ENCODE measurements at regions not wholly inside any gene's neighbourhood (a gene's known extent, or its start where the extent isn't known, plus 50 kb on each side); places are given as distances from the start of the nearest gene placed in this dataset.
"Not testable (repeated sequence)": the region's sequence is repeated elsewhere in the genome, so short reads cannot be mapped to it uniquely, and the experiment has no call there.

- DNase-seq (ENCODE audit: low spot score): no peak
Measured at GRCh38 chrX:101823236-101823635, 108.6 kb downstream of the ZMAT1 start.

DNA sequence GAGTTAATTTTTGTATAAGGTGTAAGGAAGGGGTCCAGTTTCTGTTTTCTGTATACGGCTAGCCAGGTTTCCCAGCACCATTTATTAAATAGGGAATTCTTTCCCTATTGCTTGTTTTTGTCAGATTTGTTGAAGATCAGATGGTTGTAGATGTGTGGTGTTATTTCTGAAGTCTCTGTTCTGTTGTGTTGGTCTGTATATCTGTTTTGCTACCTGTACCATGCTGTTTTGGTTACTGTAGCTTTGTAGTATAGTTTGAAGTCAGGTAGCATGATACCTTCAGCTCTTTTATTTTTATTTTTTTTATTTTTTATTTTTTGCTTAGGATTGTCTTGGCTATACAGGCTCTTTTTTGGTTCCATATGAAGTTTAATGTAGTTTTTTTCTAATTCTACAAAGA, 114.1 kb downstream of the ZMAT1 start:
- DNase-seq (ENCODE audit: low spot score): not testable (repeated sequence)

DNA sequence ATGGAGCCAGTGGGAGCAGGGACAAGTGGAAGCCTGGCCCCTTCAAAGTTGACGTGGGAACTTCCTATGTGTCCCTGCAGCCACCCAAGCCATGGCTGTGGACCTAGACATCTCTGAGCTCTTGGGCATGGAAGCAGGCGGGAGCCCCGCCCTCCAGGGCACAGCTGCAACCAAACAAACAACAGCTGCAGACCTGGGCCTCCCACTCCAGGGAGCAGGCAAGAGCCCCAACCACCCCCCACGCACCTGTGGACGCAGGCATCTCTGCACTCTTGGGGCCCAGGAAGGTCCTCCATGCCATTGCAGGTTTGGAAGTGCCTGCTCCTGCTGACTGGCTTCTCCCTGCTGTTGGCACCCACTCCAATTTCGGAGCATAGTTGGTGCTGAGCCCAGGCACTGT, 118.6 kb downstream of the ZMAT1 start:
- DNase-seq (ENCODE audit: low spot score): no peak

DNA sequence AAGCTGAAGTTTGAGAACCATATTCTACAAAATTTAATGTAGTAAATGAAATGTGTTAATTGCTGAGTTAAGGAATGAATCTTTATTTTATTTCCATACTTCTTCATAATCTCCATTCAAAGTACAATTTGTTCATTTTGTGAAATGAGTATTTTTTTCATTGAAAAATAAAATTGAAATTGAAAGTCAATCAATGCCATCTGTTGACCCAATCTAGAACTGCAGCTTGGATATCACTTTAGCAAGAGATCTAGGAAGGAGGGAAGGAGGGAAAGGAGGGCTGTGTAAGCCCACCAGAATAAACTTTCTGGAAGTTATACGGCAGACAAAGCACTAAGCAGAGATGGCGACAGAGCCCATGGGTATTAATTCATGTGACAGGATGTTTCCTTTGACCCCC, 128.4 kb downstream of the ZMAT1 start:
- DNase-seq (ENCODE audit: low spot score): no peak

DNA sequence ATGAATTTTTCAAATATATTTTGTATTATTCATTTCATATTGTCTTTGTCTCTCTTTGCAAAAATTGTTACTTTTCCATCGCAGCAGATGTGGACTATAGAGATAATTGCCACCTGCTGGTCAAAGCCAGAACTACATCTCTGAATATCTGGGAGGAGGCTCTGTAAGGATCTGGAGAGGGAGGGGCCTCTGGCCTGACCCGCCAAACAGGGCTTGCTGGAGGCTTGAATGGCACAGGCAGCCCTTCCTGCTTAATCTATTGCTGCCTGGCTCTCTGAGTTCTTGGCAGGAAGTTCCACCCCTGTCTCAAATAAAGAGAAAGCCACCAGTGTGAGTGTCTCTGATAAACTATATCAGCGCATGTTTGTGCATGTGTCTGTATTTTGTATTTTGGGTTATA, 132.4 kb downstream of the ZMAT1 start:
- peak; percentile 89 for DNase-seq (ENCODE audit: low spot score)

GRCh38 chrX:101787934-101788333, 128.3 kb upstream of the ARMCX2 start:
- no peak for DNase-seq (ENCODE audit: low spot score)

DNA sequence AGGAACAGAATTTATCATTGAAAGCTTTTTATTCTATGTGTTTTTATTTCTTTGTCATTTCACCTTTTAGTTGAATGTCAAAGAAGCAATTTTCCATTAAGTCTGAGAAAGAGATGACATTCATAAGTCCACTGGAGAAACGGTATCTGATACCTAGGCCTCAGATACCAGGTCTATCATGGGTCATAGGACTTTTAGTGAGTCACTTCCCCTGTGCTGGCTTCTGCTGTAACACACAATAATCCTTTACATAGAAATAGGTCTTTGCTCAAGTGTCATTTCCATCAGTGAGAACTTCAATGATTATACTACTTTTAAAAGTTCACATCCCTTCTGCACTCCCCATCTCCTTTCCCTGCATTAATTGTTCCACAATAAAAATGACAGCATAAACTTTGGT, 125.5 kb upstream of the ARMCX2 start:
- no peak for DNase-seq (ENCODE audit: low spot score)

GRCh38 chrX:101780421-101780820, 120.8 kb upstream of the ARMCX2 start:
- not testable (repeated sequence) for DNase-seq (ENCODE audit: low spot score)

GRCh38 chrX:101774340-101774739, 114.7 kb upstream of the ARMCX2 start:
- DNase-seq (ENCODE audit: low spot score): no peak

DNA sequence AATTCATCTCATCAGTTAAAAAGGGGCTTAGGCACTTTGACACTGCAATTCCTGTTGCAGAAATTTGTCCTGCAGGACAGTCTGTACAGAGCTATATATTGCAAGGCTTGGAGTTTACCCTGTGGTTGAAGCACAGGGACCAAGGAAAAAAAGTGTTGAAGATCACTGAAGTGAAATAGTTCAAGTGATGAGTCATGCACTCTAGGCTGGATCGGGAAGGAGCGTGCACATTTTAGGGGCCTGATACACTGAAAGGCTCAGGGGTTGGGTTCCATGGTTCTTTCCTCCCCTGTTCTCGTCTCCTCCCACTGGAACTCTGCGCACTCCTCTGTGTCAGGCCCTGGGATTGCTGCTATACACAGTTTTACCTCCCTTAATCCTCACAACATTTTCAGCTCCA, 104.9 kb upstream of the ARMCX2 start:
- DNase-seq (ENCODE audit: low spot score): no peak

- DNase-seq (ENCODE audit: low spot score): peak; percentile 35
Measured at GRCh38 chrX:101759000-101759399, 99.3 kb upstream of the ARMCX2 start.

DNA sequence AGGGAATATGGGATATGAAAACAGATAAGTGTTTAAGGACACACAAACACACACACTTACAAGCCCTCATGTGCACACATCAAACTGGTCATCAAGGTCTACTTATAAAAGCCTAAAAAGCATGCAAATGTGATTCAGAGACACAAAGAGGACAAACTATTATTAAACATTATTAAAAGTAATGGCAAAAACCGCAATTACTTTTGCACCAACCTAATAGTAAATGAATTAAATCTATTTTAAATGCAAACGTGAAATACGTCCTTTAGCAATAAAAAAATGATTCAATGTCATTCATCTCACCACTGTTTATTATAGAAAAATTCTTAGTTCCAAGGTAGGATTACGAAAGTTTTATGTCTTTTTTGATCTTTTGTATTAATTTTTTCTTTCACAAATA, 91.1 kb upstream of the ARMCX2 start:
- no peak for DNase-seq (ENCODE audit: low spot score)

DNA sequence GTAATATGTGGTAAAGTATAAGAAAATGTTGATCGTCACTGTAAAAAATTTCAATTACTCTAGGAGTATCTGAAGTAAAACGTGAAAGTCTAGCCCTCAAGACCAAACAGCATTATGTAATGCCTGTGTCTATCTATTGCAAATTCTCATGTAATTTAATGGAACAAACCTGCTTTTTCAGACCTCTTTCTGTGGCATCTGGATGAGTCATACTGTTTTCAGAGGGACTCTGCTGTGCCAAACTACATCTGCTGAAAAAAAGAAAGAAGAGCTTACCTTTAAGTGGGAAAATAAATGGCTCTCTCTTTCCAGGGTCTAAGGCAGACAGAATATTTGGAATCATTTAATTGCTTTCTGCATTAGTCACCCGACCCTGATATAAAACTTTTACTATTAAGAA, 89.8 kb upstream of the ARMCX2 start:
- DNase-seq (ENCODE audit: low spot score): no peak

DNA sequence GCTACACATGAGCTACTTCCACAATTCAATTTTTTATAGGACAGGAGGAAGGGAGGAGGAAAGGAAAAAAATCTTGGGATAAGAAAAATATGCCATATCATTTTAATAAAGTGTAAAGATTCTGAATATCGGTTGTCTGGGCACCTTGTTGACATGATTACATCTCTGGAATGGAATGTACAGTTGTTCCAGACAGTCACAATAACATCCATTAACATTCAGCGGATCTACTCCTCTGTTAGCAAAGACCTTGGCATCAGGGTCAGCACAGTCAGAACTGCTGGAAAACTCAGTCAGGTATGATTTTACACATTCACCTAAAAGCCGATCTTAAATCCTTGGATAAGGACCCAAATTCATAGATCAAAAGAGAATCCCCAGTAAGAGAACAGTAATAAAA, 85.4 kb upstream of the ARMCX2 start:
- no peak for DNase-seq (ENCODE audit: low spot score)

GRCh38 chrX:101744085-101744484, 84.4 kb upstream of the ARMCX2 start:
- DNase-seq (ENCODE audit: low spot score): no peak

DNA sequence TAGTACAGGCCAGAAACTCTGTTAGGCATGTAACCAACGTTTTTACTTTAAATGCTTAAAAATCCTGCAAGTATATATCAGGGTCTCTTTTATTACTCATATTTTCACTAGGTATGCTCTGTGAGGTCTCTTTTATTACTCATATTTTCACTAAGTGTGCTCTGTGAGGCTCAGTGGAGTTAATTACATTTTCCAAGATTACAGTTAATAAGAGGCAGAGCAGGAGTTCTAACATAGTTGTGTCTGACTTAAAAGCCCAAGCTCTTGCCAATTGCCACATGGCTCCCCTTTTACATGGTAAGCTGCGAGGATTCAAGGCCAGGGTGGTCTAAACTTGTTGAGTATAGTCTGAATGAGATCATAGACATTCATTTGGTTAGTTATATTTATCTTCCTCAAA, 81.0 kb upstream of the ARMCX2 start:
- no peak for DNase-seq (ENCODE audit: low spot score)

DNA sequence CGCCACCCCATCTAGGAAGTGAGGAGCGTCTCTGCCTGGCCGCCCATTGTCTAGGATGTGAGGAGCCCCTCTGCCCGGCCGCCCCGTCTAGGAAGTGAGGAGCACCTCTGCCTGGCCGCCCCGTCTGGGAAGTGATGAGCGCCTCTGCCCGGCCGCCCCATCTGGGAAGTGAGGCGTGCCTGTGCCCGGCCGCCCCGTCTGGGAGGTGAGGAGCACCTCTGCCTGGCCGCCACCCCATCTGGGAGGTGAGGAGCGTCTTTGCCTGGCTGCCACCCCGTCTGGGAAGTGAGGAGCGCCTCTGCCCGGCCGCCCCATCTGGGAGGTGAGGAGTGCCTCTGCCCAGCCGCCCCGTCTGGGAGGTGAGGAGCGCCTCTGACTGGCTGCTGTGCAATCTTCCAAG, 79.2 kb upstream of the ARMCX2 start:
- not testable (repeated sequence) for DNase-seq (ENCODE audit: low spot score)

- DNase-seq (ENCODE audit: low spot score): not testable (repeated sequence)
Measured at GRCh38 chrX:101738411-101738810, 78.8 kb upstream of the ARMCX2 start.

- DNase-seq (ENCODE audit: low spot score): no peak
Measured at GRCh38 chrX:101736651-101737050, 77.0 kb upstream of the ARMCX2 start.

- DNase-seq (ENCODE audit: low spot score): no peak
Measured at GRCh38 chrX:101732870-101733269, 73.2 kb upstream of the ARMCX2 start.

DNA sequence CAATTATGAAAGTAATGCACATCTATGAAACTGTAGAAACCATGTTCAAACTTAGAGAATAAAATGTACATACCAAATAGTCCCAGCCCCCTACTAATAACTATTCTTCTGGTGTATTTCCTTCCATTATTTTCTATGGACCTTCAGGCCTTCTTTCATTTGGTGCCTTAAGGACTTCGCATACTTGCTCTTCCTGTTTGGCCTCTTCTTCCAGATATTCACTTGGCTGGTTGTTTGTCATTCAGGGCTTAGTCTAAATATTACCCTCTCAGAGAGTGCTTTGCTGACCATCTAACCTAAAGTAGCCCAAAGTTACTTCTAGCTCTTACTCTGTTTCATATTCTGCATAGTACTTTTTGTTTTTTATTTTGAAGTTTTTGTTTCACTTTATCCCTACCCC, 70.3 kb upstream of the ARMCX2 start:
- no peak for DNase-seq (ENCODE audit: low spot score)

All from Ammon's horn (tissue), 1 donor.